GM12864 (cell line): ENCODE measurements at regions not wholly inside any gene's neighbourhood (a gene's known extent, or its start where the extent isn't known, plus 50 kb on each side); places are given as distances from the start of the nearest gene placed in this dataset.

Experiments used
- DNase-seq: peaks from one replicate; pipeline ENCODE4 v3.0.0-alpha.2; 2011; ENCODE audit warnings: low read depth
- H3K4me3 ChIP-seq: 2 replicates; pipeline ENCODE4 v1.5.1; 2011; ENCODE audit warnings: mild to moderate bottlenecking, low read depth, low read length, control low read depth
- TF ChIP-seq, protein P1 (sequence below): IDR thresholded peaks from 2 replicates; pipeline ENCODE4 v1.5.1; 2011; ENCODE audit warnings: low read depth, mild to moderate bottlenecking, moderate library complexity, low read length, control low read depth, inconsistent platforms; ENCODE audit errors: missing control alignments

DNA sequence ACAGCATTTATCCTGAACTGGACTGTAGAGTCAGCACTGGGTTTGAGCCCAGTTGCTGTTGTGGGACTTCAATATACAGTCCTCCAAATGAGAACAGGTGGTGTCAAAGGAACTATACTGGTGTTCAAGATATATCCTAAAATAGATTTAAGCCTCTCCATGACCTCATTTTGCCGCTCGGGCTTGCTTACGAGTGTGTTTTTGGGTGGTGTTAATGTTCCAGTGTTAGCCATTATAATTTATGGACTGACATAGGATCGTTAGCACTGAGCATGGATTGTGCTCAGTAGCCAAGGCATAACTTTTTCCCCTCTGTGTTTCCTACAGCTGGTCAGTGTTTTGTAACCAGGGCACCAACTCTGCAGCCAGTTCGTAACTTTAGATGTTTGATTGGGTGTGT is 306.6 kb downstream of the SPATA31D1 start:
- TF ChIP-seq, protein P1, sequence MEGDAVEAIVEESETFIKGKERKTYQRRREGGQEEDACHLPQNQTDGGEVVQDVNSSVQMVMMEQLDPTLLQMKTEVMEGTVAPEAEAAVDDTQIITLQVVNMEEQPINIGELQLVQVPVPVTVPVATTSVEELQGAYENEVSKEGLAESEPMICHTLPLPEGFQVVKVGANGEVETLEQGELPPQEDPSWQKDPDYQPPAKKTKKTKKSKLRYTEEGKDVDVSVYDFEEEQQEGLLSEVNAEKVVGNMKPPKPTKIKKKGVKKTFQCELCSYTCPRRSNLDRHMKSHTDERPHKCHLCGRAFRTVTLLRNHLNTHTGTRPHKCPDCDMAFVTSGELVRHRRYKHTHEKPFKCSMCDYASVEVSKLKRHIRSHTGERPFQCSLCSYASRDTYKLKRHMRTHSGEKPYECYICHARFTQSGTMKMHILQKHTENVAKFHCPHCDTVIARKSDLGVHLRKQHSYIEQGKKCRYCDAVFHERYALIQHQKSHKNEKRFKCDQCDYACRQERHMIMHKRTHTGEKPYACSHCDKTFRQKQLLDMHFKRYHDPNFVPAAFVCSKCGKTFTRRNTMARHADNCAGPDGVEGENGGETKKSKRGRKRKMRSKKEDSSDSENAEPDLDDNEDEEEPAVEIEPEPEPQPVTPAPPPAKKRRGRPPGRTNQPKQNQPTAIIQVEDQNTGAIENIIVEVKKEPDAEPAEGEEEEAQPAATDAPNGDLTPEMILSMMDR, result no peak
- H3K4me3 ChIP-seq, result no peak overlapping the region
- DNase-seq, result no peak

- DNase-seq, result no peak
- TF ChIP-seq, protein P1, result no peak
- H3K4me3 ChIP-seq, result no peak overlapping the region
These were observed 311.3 kb downstream of the SPATA31D1 start for GRCh38 chr9:82299870-82300269.

GRCh38 chr9:82302968-82303655 is 314.5 kb downstream of the SPATA31D1 start:
- DNase-seq, result no peak
- H3K4me3 ChIP-seq, result no peak overlapping the region
- TF ChIP-seq, protein P1, result no peak

- TF ChIP-seq, protein P1, result no peak
- no peak overlapping the region for H3K4me3 ChIP-seq
- DNase-seq, result no peak
These were observed 320.3 kb downstream of the SPATA31D1 start for GRCh38 chr9:82308836-82309235.

DNA sequence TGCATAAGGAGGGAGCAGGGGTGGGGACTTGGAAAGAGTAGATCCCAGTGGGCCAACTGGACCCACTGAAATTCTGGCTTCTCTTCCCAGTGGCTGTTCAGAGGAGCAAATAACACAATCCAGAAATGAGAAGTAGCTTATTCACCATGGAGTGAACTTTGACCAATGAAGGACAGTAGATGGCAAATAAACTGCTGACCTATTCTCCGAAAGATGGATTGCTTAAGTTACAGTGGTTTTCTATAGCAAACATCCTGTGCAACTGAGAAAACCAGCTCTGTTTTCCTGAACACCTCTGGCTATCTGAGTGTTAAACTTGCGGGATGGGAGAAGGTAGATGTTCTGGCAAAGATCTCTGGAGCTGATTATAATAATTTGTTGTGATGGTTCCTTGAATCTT is 325.1 kb downstream of the SPATA31D1 start:
- no peak overlapping the region for H3K4me3 ChIP-seq
- TF ChIP-seq, protein P1, result no peak
- no peak for DNase-seq

DNA sequence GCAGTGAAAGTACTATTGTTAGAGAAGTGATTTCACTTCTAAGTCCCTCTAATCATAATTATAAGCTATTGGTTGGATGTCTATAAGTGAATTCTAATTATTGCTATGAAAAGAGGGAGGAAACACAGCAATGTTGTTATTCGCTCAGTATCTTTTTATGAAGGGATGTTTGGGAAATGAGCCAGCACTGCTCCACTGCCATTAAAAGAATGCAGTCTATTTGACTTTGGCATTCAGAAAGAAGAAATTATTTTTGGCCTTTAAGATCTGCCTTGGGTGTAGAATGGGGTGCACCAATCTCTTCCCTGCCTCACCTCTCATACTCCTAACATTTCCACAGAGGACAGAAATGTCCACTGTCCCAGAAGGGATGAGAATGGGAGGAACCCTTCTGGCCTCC is 332.0 kb downstream of the SPATA31D1 start:
- TF ChIP-seq, protein P1, result no peak
- no peak for DNase-seq
- H3K4me3 ChIP-seq, result no peak overlapping the region

DNA sequence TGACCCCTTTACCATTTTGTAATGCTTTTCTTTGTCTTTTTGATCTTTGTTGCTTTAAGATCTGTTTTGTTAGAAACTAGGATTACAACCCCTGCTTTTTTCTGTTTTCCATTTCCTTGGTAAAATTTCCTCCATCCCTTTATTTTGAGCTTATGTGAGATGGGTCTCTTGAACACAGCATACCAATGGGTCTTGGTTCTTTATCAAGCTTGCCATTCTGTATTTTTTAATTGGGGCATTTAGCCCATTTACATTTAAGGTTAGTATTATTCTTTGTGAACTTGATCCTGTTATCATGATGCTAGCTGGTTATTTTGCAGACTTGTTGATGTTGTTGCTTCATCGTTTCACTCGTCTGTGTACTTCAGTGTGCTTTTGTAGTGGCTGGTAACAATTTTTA is 337.3 kb downstream of the SPATA31D1 start:
- DNase-seq, result no peak
- no peak overlapping the region for H3K4me3 ChIP-seq

More for the DNA sequence above, 337.3 kb downstream of the SPATA31D1 start:
- TF ChIP-seq, protein P1, result no peak
